Skeletal muscle cell (primary cell): ENCODE measurements at regions not wholly inside any gene's neighbourhood (a gene's known extent, or its start where the extent isn't known, plus 50 kb on each side); places are given as distances from the start of the nearest gene placed in this dataset.
"Not testable (repeated sequence)": the region's sequence is repeated elsewhere in the genome, so short reads cannot be mapped to it uniquely, and the experiment has no call there.

ENCODE experiments used
- DNase-seq: peaks from one replicate; pipeline ENCODE4 v3.0.0-alpha.2; 2010; ENCODE audit warnings: low read depth
- H3K4me3 ChIP-seq: 2 replicates; pipeline ENCODE4 v1.5.1; 2011; ENCODE audit warnings: low read depth, mild to moderate bottlenecking, control low read depth, low read length, moderate library complexity

GRCh38 chr16:11413907-11414595 is 68.8 kb downstream of the RMI2 start:
- no peak for DNase-seq

DNA sequence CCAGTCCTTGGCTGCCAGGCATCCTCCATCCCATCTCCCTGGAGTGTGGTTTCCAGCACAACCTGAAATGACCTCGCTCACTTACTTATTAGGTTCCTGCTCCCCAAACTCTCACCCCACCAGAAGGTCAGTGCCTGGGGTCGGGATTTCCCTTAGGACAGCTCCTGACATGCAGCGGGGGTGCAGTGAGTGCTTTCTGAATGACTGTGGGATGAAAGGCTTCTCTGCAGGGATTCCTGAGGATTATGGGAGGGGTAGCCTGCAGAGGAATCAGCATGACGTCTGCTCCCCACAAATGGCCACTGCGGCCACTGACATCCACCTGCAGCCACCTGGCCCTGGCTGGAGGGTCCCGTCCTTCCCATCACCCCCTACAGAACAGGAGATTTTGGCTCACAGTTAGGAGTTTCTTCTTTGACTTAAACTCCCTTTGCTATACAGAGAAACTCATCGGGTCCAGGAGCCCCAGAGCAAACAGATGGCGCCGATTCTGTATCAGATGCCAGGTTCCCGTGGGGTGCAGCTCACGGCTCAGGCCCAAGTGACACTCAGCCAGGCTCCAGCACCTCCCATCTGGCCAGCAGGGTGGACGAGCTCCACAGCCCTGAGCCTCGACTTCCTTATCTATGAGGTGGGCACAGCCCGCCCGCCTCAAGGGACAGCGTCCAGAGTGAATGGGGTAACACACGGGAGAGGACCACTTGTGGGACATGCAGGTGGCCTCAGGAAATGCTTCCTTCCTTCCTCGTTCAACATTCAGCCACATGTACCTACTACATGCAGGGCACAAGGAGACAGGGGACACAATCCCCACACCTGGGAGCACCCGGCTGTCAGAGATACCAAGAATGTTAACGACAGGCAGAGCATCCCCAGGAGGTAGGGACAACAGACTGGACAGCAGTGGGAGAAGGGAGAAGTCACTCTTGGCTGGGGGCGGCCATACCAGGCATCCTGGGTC is 69.8 kb downstream of the RMI2 start:
- DNase-seq, result no peak
- no peak overlapping the region for H3K4me3 ChIP-seq

More at GRCh38 chr16:11413907-11414595, 68.8 kb downstream of the RMI2 start:
- H3K4me3 ChIP-seq, result no peak overlapping the region

GRCh38 chr16:11416228-11417001 is 71.2 kb downstream of the RMI2 start:
- DNase-seq, result no peak
- H3K4me3 ChIP-seq, result no peak overlapping the region

DNA sequence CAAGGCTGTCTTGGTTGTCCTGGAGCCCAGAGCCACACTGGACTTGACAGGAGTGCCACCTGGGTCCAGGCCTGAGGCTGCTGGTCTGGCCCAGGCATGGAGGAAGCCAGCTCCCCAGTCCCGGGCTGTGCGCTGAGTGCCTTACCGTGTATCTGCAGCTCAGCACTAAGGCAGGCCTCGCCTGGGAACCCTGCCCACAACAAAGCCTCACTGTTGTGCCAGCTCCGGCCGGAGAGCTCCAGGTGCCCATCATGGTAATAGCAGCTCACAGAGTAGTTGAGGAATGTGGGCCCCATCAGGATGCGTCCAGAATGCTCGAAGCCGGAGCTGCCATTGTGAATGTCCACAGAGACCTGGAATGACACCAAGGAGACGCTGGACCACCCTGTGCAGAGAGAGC is 72.2 kb downstream of the RMI2 start:
- no peak for DNase-seq
- no peak overlapping the region for H3K4me3 ChIP-seq

DNA sequence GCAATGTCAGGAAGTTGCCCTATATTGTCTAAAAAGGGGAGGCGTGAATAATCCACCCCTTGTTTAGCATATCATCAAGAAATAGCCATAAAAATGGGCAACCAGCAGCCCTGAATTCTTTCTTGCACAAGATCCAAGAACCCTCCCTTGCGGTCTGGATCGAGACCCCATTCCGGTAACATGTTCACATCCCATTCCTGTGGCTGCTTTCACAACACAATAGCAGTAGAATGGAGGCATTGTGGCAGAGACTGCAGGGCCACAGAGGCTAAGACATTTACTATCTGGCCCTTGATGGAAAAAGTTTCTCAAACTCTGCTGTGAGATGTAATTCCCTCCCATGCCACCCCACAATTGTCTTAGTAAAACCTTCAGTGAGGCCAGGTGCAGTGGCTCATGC is 73.2 kb downstream of the RMI2 start:
- H3K4me3 ChIP-seq, result no peak overlapping the region
- no peak for DNase-seq

DNA sequence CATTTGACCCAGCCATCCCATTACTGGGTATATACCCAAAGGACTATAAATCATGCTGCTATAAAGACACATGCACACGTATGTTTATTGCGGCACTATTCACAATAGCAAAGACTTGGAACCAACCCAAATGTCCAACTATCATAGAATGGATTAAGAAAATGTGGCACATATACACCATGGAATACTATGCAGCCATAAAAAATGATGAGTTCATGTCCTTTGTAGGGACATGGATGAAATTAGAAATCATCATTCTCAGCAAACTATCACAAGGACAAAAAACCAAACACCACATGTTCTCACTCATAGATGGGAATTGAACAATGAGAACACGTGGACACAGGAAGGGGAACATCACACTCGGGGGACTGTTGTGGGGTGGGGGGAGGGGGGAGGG is 74.8 kb downstream of the RMI2 start:
- not testable (repeated sequence) for DNase-seq, H3K4me3 ChIP-seq

- no peak overlapping the region for H3K4me3 ChIP-seq
- DNase-seq, result no peak
Measured at GRCh38 chr16:11420895-11421294, 75.6 kb downstream of the RMI2 start.

DNA sequence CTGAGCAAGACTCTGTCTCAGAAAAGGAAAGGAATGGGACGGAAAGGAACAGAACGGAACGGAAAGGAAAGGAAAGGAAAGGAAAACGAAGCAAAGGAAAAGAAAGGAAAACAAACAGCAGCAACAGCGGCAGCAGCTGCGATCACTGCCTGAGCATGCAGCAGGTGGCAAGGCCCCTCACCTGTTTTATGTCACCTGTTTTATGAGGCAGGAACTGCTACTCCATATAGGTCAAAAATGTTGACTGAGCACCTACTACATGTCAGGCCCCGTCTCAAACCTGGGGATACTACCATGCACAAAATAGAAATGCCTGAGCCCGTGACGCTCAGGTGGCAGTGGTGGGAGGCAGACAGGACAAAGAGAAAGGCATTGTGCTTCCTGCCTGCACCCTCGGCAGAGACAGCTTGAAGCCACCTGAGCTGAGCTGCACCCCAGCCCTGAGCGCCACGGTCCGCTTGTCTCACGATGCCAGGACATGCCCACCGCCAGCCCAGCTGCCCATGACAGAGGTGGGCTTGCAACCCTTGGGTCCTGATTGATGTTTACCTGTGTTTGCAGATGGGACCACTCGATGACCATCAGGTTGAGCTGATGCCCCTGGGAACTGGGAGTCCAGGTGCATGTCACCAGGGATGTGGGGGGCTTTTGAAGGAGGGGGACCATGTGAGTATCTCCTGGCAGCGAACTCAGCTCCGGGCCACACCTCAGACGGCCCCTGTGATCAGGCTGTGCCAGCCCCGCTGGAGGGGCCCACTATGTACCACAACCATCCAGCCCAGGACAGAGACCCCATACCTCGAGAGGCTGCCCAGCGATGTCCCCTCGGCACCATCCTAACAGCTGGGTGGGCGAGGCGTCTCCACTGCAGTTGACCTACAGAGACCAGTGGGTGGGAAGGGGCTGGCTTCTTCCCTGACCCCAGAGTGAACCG is 77.4 kb downstream of the RMI2 start:
- DNase-seq, result no peak
- H3K4me3 ChIP-seq, result no peak overlapping the region

- no peak overlapping the region for H3K4me3 ChIP-seq
- DNase-seq, result no peak
Measured at GRCh38 chr16:11423315-11424117, 78.3 kb downstream of the RMI2 start.

GRCh38 chr16:11424118-11424460 is 78.8 kb downstream of the RMI2 start:
- no peak for DNase-seq
- no peak overlapping the region for H3K4me3 ChIP-seq

DNA sequence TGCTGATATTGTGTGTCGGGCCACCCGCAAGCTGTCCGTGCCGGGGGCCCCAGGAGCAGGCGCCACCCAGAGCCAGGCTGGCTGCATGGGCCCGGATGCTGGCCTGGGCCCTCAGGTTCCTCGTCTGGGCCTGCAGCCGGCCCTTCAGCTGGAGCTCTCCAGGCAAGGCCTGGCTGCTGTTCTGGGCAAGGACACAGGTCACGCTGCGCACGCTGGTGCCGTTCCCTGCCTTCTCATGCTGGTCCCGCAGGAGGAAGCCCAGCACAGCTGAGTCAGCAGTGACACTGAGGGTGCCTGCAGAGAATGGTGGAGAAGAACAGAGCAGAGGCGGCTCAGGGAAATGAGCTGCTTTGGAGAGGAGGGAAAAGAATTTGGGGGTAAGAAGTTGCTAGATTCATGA is 79.9 kb downstream of the RMI2 start:
- DNase-seq, result no peak
- no peak overlapping the region for H3K4me3 ChIP-seq

DNA sequence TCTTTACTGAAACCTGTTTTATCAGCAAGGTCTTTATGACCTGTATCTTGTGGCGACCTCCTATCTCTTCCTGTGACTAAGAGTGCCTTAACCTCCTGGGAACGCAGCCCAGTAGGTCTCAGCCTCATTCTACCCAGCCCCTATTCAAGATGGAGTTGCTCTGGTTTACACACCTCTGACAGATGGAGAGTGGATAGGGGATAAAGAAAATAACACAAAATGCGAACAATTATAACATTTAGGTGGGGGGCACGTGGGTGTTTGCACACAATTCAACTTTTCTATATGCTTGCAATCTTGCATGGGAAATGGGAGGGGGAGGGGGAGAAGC is 83.3 kb downstream of the RMI2 start:
- no peak for DNase-seq
- no peak overlapping the region for H3K4me3 ChIP-seq

- DNase-seq, result no peak
Measured at GRCh38 chr16:11429123-11429522, 83.9 kb downstream of the RMI2 start.

GRCh38 chr16:11429823-11430222 is 84.6 kb downstream of the RMI2 start:
- no peak overlapping the region for H3K4me3 ChIP-seq
- no peak for DNase-seq

More at GRCh38 chr16:11429123-11429522, 83.9 kb downstream of the RMI2 start:
- H3K4me3 ChIP-seq, result no peak overlapping the region

DNA sequence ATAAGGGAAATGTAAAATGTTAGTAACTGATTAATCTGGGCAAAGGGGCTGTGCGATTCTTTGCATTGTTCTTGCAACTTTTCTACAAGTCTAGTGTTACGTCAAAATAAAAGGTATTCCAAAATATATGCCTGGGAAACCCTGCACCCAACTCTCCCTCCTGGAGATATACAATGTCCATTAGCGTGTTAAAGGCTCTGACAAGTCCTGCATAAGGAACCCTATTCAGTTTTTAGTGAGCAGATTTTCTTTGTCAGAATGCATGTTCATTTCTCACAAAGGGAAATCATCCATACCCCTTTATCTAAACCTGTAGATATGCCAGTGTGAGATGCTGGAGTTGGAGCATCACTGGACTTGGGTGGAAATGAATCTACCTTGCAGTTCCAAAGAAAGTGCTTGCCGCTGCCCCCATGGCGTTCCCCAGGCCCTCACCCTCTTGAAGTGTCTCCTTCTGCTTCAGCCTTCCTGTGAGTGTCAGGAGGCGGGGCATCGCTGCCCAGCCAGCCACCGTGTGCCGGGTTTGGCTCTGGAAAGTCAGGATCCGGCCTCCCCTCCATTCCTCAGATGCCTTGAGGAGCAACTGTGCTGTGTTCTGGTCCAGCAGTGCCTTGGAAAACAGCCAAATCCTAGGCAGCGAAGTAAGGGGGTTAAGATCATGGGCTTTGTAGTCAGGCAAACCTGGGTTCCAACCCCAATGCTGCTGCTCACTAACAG is 85.5 kb downstream of the RMI2 start:
- DNase-seq, result no peak
- no peak overlapping the region for H3K4me3 ChIP-seq

DNA sequence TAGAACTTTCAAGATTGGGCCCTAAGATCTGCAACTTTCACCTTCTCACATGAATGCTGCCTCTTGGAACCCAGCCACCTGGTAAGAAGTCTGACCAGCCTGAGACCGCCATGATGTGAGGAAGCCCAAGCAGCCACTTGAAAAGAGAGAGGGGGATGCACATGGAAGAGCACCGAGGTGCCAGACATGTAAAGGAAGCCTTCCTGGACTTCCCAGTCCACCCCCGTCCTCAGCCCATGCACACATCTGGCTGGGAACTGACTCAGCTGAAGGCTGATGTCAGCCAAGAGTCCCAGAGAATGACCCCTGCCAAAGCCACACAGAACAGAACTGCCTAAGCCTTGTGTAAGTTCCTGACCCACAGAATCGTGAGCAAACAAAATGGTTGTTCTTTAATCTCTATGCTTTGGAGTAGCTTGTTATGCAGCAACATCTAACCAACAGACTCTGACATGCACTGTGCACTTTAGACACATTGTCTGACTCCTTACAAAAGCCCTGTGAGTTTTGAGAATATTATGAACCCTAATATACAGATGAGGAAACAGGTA is 86.7 kb downstream of the RMI2 start:
- H3K4me3 ChIP-seq, result no peak overlapping the region
- no peak for DNase-seq

- no peak for DNase-seq
- H3K4me3 ChIP-seq, result no peak overlapping the region
Measured at GRCh38 chr16:11432856-11433395, 87.7 kb downstream of the RMI2 start.
